ENCODE measurements at regions not wholly inside any gene's neighbourhood (a gene's known extent, or its start where the extent isn't known, plus 50 kb on each side); places are given as distances from the start of the nearest gene placed in this dataset.

GRCh38 chr21:14285147-14285761 lies 69.3 kb downstream of the RBM11 start:
- TF ChIP-seq GATA2 (IDR thresholded peaks at IDR 0.05; ENCODE audit: low read depth, low read length): no peak
- no peak for TF ChIP-seq GATA3 (IDR thresholded peaks at IDR 0.05; ENCODE audit: low read depth, low read length)
